IPS DF 4.7 (cell line): ENCODE measurements at regions not wholly inside any gene's neighbourhood (a gene's known extent, or its start where the extent isn't known, plus 50 kb on each side); places are given as distances from the start of the nearest gene placed in this dataset.

ENCODE experiments used
- DNase-seq: peaks from one replicate; pipeline ENCODE4 v3.0.0-alpha.2; 2013; ENCODE audit warnings: low spot score; ENCODE audit errors: extremely low read depth

DNA sequence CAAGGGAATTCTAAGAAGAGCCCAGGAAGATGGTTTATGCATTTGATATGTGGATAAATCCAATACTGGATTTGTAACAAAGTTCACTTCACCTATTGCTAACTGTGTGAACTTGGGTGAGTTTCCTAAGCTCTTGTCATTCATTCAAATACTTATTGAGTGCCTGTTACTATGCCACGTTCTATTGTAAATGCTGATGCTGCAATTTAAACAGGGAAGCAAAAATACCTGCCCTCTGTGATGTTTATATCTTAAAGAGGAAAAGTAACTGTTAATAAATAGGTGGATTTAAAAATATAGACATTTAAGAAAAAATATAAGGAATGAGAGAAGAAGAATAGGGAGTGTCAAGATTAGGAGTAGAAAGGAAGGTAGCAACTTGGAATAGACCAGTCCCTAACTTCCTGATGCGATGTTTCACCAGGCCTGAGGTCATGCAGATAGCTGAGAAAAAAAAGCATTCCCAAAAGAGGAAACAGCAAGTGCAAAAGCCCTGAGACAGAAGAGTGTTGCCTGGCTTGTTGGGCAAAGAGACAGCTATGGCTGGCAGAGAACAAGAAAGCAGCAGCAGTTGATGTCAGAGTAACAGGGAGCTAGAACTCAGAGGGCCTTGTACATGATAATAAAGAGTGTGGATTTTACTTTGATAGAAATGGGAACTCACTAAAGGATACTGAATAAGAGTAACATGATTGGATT lies 54.3 kb upstream of the TCF21 start:
- no peak for DNase-seq

DNA sequence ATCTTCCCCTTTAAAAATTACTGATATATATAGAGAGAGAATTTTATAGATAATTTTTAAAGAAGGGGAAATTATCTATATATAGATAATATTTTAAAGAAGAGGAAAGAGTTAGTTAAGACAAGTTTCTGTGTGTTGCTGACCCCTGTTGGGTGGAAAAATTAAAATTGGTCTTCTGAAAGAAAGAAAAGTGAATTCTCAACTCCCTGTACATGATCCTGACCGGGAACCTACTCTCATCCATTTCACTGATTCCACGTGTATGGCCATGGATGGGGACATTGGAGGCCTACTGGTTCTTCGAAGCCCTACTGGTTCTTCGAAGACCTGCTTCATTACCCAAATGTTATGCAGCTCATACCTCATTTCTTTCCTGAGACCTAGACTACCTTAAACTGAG lies 53.0 kb upstream of the TCF21 start:
- no peak for DNase-seq

DNA sequence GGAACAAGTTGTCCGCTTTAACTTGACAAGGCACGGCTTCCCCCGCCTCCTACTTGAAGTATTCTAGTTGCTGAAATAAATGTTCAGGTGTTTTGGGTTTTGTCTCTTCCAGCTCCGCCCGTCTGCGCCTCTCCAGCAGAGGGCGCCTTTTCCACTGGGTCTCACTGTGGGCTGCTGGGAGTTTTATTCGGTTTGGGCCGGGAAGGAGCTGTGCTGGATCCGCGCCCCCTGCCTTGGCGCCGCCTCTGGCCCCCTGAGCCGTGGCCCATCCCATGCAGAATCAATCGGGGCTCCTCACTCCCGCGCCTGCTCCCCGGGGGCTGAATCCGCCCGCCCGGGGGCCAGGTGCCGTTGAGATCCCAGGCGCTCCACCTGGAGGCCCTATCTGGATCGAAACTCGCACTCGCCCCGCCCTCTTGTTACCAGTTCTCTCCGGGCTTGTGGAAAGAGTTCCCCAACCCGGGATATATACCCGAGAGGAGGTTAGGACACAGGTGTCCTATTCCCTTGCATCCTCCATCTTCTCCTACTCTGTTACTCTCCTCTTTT lies 51.0 kb upstream of the TCF21 start:
- no peak for DNase-seq
